Mucosa of gallbladder (tissue), 1 donor: ENCODE measurements at regions not wholly inside any gene's neighbourhood (a gene's known extent, or its start where the extent isn't known, plus 50 kb on each side); places are given as distances from the start of the nearest gene placed in this dataset.
"Not testable (repeated sequence)": the region's sequence is repeated elsewhere in the genome, so short reads cannot be mapped to it uniquely, and the experiment has no call there.

Source experiments
- DNase-seq: peaks from one replicate; pipeline ENCODE4 v3.0.0-alpha.2; 2020; ENCODE audit warnings: low spot score
- donor health status: DM: no; HTN: no; CAD: no.

DNA sequence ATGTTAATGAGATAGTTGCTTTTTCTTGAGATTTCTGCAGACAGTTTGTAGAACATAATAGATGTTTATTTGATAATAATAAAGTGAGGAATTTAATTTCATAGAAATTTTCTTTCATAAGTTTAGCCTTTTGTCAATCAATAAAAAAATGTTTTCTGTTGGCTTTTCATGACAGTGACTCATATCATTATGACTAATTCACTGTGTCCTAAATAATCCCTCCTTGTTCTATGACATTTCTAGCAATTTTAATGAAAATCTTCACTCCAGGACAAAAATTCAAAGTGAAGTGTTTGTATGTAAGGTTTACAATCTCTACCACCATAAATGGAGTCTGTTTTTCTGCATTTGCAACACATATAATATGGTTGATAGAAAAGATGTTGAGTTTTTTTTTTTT is 109.9 kb downstream of the UTRN start:
- DNase-seq = no peak

DNA sequence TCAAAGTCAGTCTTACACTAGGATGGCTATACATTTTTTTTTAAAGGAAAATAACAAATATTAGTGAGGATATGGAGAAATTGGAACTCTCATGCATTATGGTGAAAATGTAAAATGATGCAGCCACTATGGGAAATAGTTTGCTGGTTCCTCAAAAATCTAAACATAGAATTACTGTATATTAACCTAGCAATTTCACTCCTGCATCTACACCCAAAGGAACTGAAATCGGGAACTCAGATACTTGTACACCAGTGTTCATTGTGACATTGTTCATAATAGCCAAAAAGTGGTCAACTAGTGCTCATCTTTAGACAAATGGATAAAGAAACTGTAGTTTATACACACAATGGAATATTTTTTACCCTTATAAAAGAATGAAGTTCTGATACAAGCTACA is 110.7 kb downstream of the UTRN start:
- DNase-seq = no peak

DNA sequence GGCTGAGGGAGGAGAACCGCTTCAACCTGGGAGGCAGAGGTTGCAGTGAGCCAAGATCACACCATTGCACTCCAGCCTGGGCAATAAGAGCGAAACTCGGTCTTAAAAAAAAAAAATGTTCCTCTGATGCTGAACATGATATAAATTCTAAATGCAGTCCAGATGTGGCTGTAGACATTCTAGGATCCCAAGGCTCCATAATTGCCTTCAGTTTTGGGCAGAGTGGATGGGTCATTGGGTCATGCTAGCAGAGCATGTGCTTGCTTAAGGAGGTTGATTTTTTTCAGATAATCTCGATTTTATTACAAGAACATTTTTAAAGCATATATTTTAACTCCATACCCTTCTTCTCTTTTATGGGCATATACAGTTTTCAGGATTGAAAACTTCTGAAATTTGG is 112.0 kb downstream of the UTRN start:
- DNase-seq = no peak

DNA sequence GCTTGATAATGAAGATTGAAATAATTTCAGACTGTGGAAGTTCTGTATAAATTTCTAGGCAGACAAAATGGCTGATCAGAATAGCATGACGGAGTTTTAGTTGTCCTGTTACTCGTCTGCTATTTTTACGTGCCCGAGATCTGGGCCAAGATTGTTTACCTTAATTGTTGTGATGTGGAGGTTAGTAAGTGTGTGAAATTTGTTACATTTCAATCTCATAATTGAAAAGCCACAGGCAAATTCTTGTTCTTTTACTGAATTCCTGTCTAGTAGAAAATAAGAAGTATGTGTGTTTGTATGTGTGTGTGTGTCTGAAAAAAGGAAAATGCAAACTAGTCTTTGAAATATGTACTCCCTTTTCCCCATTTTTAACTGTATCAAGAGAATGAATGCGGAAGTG is 115.2 kb downstream of the UTRN start:
- no peak for DNase-seq

DNA sequence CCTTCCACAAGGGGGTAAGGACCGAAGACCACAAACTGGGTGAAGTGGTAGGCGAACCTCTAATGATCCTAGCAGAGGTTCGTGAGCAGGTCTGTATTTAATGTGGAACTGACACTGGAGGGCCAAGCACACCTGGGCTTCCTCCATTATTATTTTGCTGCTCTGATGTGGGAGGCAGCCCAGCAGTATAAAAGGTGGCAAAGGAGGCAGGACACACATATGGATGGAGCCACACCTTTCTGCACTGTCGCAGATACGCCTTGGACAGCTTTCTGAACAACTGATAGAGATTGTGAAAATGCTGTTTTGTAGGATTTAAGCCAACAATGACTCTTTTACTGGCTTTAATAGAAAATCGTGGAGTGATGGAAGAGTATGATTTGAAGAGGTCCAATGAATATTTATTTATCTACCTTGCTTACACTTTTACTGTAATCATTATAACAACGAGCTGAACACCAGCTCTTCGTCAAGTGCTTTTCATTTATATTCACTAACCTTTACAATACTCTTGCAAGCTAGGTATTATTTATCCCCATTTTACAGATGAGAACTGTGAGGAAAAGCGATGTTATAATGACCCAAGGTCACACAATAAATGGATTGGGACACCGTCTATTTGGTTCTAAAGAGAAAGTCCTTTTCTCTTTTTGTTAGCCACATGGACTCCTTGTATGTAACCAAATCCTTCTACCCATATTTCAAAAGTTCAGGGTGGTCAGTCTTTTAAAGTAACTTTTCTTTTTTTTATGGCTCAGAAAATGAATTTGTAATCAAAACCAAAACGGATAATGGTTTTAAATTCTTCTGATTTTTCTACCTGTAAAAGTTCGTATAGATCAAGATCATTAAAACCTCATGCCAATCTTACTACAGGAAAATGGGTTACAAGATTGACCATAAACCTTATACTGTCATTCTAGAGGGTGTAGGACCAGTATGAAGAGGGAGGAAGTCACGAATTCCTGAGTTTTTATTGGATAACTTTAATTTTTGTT is 116.9 kb downstream of the UTRN start:
- no peak for DNase-seq

DNA sequence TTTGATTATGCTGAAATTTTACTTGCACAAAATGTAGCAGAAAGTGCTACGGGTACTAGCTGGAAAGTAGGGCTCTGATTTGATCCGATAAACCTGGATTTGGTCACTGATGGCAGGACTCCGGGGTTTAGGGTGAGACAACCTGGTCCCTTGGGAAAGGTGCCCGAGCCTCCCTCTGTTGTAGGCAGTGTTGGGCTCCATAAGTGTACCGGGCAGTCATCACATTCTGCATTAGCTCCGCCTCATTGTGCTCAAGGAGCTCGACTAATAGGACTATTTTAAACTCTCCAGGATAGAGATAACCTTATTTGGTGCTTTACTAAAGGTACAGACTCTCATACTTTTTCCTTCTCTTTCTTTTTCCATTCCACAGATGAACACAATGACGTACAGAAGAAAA is 117.6 kb downstream of the UTRN start:
- DNase-seq = no peak

DNA sequence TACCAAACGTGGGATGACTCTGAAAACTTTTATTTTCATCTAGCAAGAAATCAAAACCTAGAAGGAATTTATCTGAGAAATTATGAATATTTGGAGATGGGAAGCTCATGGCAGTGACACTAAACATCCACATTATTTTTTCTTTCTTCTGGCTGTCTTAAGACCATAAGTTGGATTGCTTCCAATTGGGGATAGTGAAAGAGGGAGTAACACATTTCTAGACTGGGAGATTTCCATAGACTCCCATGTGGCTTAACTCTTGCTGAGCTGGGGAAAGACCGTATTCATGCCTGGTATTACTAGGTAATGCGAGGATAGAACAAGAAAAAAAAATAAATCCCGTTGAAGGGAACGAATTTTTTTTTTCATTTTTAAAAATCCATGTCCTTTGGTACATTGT is 120.0 kb downstream of the UTRN start:
- no peak for DNase-seq

DNA sequence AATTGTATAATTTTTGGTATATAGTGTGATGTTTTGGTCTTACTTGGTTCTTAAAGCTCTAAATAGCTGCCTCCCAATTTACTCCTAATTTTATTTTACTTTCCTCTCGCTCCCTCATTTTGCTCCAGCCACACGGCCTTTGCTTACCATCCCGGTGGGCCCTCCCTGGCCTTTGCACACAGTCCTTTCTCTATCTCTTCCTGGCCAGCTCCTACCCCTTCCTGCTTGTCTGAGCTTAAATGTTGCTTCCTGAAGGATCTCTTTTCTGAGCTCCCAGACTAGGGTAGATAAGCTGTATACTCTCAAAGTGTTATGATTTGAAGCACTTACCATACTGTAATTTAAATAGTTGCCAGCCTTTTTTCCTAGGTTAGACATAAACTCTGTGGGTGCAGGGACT is 121.7 kb downstream of the UTRN start:
- DNase-seq = no peak

DNA sequence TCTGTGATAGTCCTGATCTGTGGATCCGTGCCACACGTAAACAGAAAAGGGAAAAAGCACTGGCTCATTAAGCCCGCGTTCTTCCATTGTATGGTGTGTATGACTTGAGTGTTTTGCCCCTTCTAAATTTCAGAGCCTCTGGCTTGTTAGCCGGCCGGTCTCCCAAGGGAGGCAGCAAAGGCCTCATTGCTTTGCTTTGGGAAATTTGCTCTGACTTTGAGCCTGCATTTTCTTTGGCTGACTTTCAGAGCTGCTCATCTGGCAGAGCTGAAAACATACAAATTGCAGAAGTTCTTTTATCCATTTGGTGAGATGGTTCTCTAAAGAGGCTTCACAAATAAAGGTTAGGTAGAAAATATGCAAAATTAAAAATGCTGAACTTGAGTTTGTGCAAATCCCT is 123.0 kb downstream of the UTRN start:
- DNase-seq = no peak

DNA sequence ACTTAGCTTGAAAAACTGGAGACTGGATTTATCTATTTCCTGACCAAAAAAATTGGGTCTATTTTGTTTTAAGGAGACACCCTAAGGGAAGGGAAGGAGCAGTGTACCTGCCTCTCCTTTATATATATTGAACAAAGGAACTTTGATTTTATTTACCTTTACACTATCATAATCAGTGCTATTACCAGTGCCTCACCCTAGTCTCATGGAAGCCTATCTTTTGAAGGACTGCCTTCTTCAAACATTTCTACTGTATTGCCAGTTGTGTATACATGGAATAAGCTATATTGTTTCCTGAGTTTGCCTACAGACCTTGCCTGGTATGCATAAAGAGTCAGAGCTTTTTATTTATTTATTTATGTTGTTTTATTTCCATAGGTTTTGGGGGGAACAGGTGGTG is 124.9 kb downstream of the UTRN start:
- no peak for DNase-seq

DNA sequence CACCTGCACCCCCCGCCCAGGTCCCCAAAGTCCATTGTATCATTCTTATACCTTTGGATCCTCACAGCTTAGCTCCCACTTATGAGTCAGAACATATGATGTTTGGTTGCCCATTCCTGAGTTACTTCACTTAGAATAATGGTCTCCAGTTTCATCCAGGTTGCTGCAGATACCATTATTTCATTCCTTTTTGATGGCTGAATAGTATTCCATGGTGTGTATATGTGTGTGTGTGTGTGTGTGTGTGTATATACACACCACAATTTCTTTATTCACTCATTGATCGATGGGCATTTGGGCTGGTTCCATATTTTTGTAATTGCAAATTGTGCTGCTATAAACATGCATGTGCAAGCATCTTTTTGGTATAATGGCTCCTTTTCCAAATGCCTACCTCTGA is 125.4 kb downstream of the UTRN start:
- DNase-seq = not testable (repeated sequence)

DNA sequence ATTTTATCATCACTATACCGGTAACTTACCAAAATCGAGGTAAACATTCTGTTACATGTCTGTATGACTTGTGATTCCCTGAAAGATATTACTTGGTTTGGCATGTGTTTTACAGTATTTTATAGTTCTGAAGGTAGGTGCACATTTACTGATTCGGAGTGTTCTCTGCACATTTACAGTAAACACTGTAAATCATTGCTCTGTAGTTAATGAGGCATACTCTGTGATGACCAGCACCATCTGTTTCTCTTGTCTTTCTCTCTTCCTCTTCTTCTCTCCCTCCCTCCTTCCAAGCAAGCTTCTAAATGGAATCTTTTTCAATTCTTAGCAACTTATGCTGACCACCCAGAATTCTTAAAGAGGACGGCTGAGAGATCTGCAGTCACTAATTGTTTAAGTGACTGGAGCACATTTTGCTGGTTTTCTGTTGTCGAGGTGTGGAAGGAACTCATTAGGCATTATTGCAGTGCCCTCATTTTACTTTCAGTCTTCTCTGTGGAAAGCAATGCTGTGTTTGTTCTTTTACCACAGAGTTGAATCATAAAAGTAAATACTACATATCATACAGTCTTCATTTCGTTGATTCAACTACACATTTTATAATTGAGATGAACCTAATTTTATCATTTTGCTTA is 126.5 kb downstream of the UTRN start:
- no peak for DNase-seq

DNA sequence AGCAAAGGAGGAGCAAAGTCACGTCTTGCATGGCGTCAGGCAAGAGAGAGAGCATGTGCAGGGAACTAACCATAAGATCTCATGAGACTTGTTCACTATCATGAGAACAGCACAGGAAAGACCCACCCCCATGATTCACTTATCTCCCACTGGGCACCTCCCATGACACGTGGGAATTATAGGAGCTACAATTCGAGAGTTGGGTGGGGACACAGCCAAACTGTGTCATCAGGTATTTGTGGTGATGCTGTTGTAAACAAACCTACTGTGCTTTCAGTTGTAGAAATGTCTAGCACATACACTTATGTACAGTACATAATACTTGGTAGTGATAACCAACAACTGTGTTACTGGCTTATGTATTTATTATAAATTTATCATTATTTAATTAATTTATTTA is 128.3 kb downstream of the UTRN start:
- DNase-seq = no peak

DNA sequence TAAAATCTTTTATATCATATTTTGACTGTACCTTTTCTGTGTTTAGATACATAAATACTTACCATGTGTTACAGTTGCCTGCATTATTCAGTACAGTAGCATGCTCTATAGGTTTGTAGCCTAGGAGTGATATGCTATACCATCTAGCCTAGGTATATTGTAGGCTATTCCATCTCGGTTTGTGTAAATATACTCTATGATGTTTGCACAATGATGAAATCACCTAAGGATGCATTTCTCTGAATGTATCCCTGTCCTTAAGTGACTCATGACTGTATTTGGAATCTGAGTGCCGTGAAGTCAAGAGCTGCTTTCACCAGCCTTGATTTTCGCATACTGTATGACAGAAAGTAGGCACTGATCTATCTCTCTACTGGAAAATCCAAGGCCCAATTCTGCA is 129.9 kb downstream of the UTRN start:
- no peak for DNase-seq

DNA sequence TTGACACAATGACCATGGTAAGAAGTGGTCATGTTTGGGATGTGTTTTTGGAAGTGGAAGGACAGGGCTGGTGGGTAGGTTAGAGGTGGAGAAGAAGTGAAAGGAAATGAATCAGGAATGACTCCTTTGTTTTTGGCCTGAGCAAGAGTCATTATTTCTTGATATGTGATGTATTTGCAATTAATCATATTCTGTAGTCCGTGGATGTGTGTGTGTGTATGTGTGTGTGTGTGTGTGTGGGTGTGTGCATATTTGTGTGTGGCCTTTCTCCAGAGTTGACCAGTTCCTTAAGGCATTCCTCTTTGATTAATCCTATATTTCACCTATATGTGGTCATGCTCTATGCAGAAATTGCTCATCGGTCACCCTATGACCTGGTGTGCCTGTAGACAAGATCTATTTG is 130.7 kb downstream of the UTRN start:
- no peak for DNase-seq

DNA sequence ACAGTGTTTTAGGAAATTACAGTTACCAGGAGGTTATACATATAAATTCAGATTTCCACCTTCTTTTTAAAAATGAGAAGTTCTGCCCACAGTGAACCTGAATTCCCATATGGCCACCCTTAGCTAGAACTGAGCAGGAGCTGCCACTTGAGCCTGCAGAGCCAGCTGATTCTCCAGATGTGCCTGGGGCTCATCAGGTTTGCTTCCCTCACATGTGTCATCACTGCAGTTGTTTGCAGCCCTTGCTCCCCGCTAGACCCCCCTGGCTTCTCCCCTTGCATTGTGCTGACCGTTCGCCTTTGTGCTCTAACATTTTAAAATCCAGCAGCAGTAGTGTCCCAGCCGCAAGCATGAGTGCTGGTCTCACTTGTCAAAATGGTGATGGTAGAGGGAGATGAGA is 131.1 kb downstream of the UTRN start:
- DNase-seq = no peak

DNA sequence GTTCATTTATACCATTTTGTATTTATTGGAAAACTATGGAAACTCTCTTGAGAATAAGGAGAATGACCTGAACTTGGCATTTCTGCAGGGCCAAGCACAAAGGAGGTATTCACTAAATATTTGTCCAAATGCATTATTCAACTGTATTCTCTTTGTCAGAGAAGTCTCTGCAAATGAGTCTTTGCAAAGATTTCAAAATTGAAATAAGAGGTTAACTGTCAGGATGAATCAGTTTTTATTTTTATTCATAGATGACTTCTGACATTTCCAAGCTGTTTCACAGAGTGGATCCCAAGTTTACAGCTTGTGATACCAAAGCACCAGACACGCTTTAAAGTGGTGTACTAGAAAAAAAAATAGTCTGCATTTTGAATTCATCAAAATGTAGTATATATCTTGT is 131.6 kb downstream of the UTRN start:
- no peak for DNase-seq

DNA sequence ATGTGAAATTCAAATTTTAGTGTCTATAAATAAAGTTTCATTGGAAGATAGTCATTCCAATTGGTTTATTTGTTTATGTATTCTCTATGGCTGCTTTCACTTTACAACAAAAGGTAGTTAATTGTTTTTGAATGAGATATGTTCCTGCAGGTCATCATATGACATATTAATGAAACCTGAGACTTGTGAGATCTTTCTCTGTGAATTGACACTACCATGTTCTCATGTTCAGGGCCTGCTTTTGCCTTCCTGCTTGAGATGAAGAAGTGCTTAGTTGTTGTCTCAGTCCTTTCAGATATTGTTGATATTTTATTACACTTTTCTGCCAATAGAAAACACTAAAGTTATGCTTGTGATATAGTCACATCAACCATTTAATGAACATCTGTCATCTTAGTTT is 132.5 kb downstream of the UTRN start:
- DNase-seq = no peak

DNA sequence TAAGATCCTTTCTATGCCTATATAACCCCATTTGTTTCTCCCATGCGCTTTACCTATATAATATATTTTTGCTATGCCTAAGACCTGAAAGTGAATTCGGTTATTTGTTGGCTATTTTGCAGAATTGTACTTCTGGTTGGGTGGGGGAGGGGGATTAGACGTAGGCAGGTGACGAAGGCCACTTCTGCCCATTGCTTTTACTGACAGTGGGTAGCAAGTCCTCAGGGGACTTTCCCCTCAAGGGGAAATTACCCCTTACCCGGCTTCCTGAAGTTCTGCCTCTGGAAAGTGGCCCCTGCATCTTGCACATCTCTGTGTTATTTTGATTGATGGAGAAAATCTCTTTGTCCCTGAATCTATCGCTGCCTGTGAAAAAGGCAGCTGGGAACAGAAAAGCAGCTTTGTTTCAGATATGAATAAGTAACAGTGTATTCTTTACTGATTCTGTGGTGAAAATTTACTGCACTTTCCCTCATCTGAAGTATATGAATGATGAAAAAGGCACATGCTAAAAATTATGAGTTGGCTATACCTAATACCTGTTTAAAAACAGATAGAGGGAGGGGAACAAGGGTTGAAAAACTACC is 133.9 kb downstream of the UTRN start:
- DNase-seq = no peak

DNA sequence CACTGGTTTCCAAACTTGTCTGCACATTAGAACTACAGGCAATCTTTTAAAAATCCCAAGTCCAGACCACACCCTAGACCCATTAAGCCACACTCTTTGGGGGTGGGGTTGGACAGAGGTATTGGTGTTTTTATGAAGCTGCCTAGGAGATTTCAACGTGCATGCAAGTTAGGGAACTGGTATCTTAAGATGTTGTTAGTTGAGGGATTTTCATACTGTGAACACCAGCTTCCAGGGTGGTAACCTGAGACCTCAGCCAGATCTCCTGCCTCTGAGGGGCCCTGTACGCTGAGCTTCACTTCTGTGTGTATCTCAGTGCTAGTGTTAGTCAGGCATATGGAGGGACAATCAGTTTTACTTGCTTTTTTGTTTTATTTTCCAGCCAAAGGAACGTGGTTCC is 138.0 kb downstream of the UTRN start:
- no peak for DNase-seq

DNA sequence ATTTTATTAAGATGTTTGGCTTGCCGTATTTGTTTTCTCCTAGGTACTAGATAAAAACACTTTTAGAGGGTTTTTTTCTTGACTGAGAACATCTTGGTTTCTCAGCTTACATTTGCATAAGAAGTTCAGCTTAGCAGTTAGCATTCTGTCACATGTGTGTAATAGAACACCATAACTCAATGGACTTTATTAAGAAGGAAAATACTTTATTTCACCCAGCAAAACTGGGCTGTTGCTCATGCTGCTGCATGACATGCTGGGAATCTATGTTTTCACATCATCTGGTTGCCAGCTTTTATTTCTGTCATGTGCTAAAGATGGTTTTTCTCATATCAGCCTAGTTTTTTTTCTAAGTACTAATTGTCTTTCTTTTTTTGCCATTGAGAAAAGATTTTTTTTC is 144.6 kb downstream of the UTRN start:
- no peak for DNase-seq

DNA sequence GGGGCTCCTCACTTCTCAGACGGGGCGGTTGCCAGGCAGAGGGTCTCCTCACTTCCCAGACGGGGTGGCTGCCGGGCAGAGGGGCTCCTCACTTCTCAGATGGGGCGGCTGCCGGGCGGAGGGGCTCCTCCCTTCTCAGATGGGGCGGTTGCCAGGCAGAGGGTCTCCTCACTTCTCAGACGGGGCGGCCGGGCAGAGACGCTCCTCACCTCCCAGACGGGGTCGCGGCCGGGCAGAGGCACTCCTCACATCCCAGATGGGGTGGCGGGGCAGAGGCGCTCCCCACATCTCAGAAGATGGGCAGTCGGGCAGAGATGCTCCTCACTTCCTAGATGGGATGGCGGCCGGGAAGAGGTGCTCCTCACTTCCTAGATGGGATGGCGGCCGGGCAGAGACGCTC is 148.3 kb downstream of the UTRN start:
- DNase-seq = not testable (repeated sequence)
